PC-3 (cell line): ENCODE measurements at regions not wholly inside any gene's neighbourhood (a gene's known extent, or its start where the extent isn't known, plus 50 kb on each side); places are given as distances from the start of the nearest gene placed in this dataset.

ENCODE experiments used
- ATAC-seq: fragments of 200-7000 bp; cut with Tn5 transposase; 2 replicates; pipeline ENCODE4 v1.9.1; 2020; ENCODE audit warnings: mild to moderate bottlenecking, moderate library complexity
- BruUV-seq: library from RNA; stranded (reverse); fragments of 400-500 nt; replicated peaks from 2 replicates; lab custom pipeline; 2021; lab: Mats Ljungman, UMichigan
- CTCF ChIA-PET: fragments of 300-600 bp; sonication (Branson Sonifier 250); formaldehyde crosslinking; loops from one replicate; lab custom pipeline; 2022; ENCODE audit warnings: antibody characterized with exemption; lab: Charles Lee
- POLR2A ChIA-PET: fragments of 300-600 bp; sonication (Branson Sonifier 250); formaldehyde crosslinking; loops from one replicate; lab custom pipeline; 2022; ENCODE audit warnings: antibody characterized with exemption; ENCODE audit not compliant: unreplicated experiment; lab: Charles Lee
- DNase-seq: peaks from one replicate; pipeline ENCODE4 v3.0.0-alpha.2; 2015
- H2AFZ ChIP-seq: fragments of 300-600 bp; sonication (generic); 2 replicates; pipeline ENCODE4 v1.6.0; 2016; ENCODE audit warnings: antibody characterized with exemption, low read length
- H3F3A ChIP-seq: fragments of 300-600 bp; sonication (generic); one replicate; pipeline ENCODE4 v1.6.0; 2017; ENCODE audit warnings: antibody characterized with exemption, low read length, control low read depth, mild to moderate bottlenecking; ENCODE audit not compliant: unreplicated experiment
- H3K27ac ChIP-seq: fragments of 300-600 bp; sonication (generic); 2 replicates; pipeline ENCODE4 v1.5.1; 2016; ENCODE audit warnings: mild to moderate bottlenecking, low read length
- H3K27me3 ChIP-seq: fragments of 300-600 bp; sonication (generic); 2 replicates; pipeline ENCODE4 v1.6.1; 2016; ENCODE audit warnings: low read length, mixed read lengths
- H3K36me3 ChIP-seq: fragments of 300-600 bp; sonication (generic); 2 replicates; pipeline ENCODE4 v1.6.1; 2016; ENCODE audit warnings: low read depth, mixed run types, low read length, mixed read lengths
- H3K4me1 ChIP-seq: fragments of 300-600 bp; sonication (generic); 2 replicates; pipeline ENCODE4 v1.5.1; 2016; ENCODE audit warnings: low read length; ENCODE audit not compliant: insufficient read depth
- H3K4me2 ChIP-seq: fragments of 300-600 bp; sonication (generic); 2 replicates; pipeline ENCODE4 v1.6.0; 2016; ENCODE audit warnings: low read length
- H3K4me3 ChIP-seq: fragments of 300-600 bp; sonication (generic); 2 replicates; pipeline ENCODE4 v1.5.1; 2016; ENCODE audit warnings: mild to moderate bottlenecking, low read length, mixed read lengths
- H3K79me2 ChIP-seq: fragments of 300-600 bp; sonication (generic); 2 replicates; pipeline ENCODE4 v1.6.1; 2017; ENCODE audit warnings: low read length, mixed read lengths
- H3K9ac ChIP-seq: fragments of 300-600 bp; sonication (generic); 2 replicates; pipeline ENCODE4 v1.6.0; 2016; ENCODE audit warnings: mild to moderate bottlenecking, low read length
- H3K9me2 ChIP-seq: fragments of 300-600 bp; sonication (generic); replicated peaks from 2 replicates; pipeline ENCODE4 v1.6.1; 2016; ENCODE audit warnings: mixed run types, low read length, mixed read lengths
- H3K9me3 ChIP-seq: fragments of 300-600 bp; sonication (generic); 2 replicates; pipeline ENCODE4 v1.6.1; 2016; ENCODE audit warnings: low read length, mixed read lengths
- H4K20me1 ChIP-seq: fragments of 300-600 bp; sonication (generic); 2 replicates; pipeline ENCODE4 v1.6.1; 2016; ENCODE audit warnings: low read length, mixed read lengths
- EZH2 ChIP-seq: fragments of 300-600 bp; sonication (generic); IDR thresholded peaks from one replicate; pipeline ENCODE4 v1.6.1; 2017; ENCODE audit warnings: antibody characterized with exemption, mild to moderate bottlenecking, low read length; ENCODE audit not compliant: unreplicated experiment
- EZH2phosphoT487 ChIP-seq: fragments of 300-600 bp; sonication (generic); IDR thresholded peaks from 2 replicates; pipeline ENCODE4 v1.6.1; 2018; ENCODE audit warnings: mild to moderate bottlenecking, antibody characterized with exemption, low read length, borderline replicate concordance
- intact Hi-C: fragments of 100-400 bp; cut with micrococcal nuclease; formaldehyde crosslinking; loops from 2 replicates; pipeline ENCODE4 v1.9.0; 2023
- TF ChIP-seq, protein P1 (sequence below): fragments of 300-600 bp; sonication (generic); conservative IDR thresholded peaks from 2 replicates; pipeline ENCODE4 v1.5.1; 2017; ENCODE audit warnings: antibody characterized with exemption, low read depth, mild to moderate bottlenecking, low read length

DNA sequence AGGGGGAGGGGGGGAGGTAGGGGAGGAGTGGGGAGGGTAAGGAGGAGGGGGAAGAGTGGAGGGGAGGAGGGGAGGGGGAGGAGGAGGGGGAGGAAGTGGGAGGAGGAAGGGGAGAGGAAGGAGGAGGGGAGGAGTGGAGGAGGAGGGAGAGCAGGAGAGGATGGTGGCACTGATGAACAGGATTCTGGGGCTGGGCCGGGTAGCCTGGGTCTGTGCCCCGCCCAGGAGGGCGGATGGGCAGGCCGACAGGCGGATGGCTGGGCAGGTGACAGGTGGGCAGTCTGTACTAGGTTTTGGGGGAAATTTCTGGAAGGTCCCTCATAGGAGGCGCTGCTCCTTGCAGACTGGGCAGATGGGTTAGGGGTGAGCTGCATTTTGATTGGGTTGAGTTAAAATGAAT is 66.0 kb upstream of the ADRA2C start:
- ATAC-seq: no peak
- intact Hi-C loops: no loop called here
- Histone ChIP-seq H3K79me2 (no peaks in the 10 kb centered on the region), H3K27me3 (peaks cover 39% of the 10 kb centered on the region), H3K9me3 (no peaks in the 10 kb centered on the region), H3K4me1 (no peaks in the 10 kb centered on the region), H3F3A (no peaks in the 10 kb centered on the region), H4K20me1 (no peaks in the 10 kb centered on the region), H3K4me3 (no peak overlapping the region), H3K27ac (no peak overlapping the region), H3K4me2 (no peak overlapping the region), H2AFZ (no peak overlapping the region), H3K9me2 (no peaks in the 10 kb centered on the region), H3K9ac (no peak overlapping the region), H3K36me3 (no peaks in the 10 kb centered on the region)
- BruUV-seq: no TSS peak
- TF ChIP-seq, protein P1, sequence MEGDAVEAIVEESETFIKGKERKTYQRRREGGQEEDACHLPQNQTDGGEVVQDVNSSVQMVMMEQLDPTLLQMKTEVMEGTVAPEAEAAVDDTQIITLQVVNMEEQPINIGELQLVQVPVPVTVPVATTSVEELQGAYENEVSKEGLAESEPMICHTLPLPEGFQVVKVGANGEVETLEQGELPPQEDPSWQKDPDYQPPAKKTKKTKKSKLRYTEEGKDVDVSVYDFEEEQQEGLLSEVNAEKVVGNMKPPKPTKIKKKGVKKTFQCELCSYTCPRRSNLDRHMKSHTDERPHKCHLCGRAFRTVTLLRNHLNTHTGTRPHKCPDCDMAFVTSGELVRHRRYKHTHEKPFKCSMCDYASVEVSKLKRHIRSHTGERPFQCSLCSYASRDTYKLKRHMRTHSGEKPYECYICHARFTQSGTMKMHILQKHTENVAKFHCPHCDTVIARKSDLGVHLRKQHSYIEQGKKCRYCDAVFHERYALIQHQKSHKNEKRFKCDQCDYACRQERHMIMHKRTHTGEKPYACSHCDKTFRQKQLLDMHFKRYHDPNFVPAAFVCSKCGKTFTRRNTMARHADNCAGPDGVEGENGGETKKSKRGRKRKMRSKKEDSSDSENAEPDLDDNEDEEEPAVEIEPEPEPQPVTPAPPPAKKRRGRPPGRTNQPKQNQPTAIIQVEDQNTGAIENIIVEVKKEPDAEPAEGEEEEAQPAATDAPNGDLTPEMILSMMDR: no peak
- no peak for TF ChIP-seq EZH2phosphoT487
- no peak for TF ChIP-seq EZH2
- DNase-seq: no peak
- POLR2A ChIA-PET: no interaction called here
- CTCF ChIA-PET: no interaction called here

DNA sequence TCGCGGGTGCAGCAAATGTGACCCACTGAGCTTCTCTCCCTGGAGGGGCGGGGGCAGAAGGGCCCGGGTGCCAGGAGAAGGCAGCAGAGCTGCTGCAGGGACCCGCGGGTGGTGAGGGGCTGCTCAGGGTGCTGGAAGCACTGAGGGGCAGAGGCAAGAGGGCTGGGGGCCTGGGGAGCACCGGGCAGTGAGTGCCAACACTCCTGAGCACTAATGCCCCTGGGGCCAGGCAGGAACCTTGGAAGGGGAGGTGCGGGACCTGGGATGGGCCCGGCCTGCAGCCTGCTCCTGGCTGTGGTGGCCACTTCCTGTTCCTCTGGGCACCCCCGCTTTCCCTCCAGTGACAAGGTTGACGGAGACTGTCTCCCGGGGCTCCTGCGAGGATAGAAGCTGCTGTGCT is 66.5 kb upstream of the ADRA2C start:
- no peak overlapping the region for H3K9ac ChIP-seq
- no peaks in the 10 kb centered on the region for H3K36me3 ChIP-seq
- intact Hi-C loops: no loop called here
- H3K27ac ChIP-seq: no peak overlapping the region
- no peak overlapping the region for H2AFZ ChIP-seq
- POLR2A ChIA-PET: no interaction called here
- no peaks in the 10 kb centered on the region for H3F3A ChIP-seq
- no peaks in the 10 kb centered on the region for H3K79me2 ChIP-seq
- no peaks in the 10 kb centered on the region for H3K4me1 ChIP-seq
- H4K20me1 ChIP-seq: no peaks in the 10 kb centered on the region
- H3K9me3 ChIP-seq: no peaks in the 10 kb centered on the region
- TF ChIP-seq EZH2phosphoT487 (no peak), EZH2 (no peak)
- TF ChIP-seq, protein P1: no peak
- H3K4me2 ChIP-seq: no peak overlapping the region
- H3K9me2 ChIP-seq: no peaks in the 10 kb centered on the region
- no peak for DNase-seq
- no TSS peak for BruUV-seq
- ATAC-seq: no peak
- H3K4me3 ChIP-seq: no peak overlapping the region
- peaks cover 33% of the 10 kb centered on the region for H3K27me3 ChIP-seq
- CTCF ChIA-PET: no interaction called here

DNA sequence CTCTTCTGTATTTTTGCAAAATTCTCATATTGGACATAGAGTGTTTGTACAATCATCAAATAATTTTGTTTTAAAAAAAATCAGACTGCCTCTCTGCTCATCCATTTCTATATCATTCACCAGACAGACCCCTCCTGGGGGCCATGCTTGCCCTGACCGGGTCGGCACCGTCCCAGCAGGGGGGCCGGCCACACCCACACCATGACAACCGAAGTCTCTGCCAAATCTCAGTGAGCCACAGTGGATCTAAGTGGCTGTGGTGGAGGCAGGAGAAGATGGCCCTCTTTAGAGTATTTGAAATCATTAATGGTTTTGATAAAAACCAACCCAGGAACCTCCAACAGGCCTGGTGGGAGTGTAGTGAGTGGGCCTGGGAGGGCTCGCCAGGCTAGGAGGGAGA is 66.9 kb upstream of the ADRA2C start:
- Histone ChIP-seq H3K4me3 (no peak overlapping the region), H3K36me3 (no peaks in the 10 kb centered on the region), H3K9ac (no peak overlapping the region), H3K79me2 (no peaks in the 10 kb centered on the region), H3K9me2 (no peaks in the 10 kb centered on the region), H3K4me1 (no peaks in the 10 kb centered on the region), H3K4me2 (no peak overlapping the region), H2AFZ (no peak overlapping the region), H3F3A (no peaks in the 10 kb centered on the region), H4K20me1 (no peaks in the 10 kb centered on the region), H3K9me3 (no peaks in the 10 kb centered on the region), H3K27ac (no peak overlapping the region), H3K27me3 (peaks cover 29% of the 10 kb centered on the region)
- ChIA-PET CTCF (no interaction called here), POLR2A (no interaction called here)
- no TSS peak for BruUV-seq
- DNase-seq (no peak), ATAC-seq (no peak)
- intact Hi-C loops: no loop called here
- TF ChIP-seq, protein P1: no peak
